ENCODE measurements at regions not wholly inside any gene's neighbourhood (a gene's known extent, or its start where the extent isn't known, plus 50 kb on each side); places are given as distances from the start of the nearest gene placed in this dataset.

DNA sequence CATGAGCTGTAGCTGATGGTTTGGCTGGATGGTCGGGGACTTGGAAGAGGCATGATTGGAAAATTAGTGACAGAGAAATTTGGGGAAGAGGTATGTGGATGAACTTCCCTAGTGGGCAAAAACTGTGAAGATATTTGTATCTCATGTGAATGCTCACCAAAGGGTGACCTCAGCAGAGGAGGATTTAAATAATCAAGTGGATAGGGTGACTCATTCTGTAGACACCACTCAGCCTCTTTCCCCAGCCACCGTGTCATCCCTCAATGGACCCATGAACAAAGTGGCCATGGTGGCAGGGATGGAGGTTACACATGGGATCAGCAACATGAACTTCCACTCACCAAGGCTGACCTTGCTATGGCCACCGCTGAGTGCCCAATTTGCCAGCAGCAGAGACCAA lies 60.8 kb upstream of the KRAS start:
- no peak for TF ChIP-seq POLR2A (IDR thresholded peaks at IDR 0.05; ENCODE audit: low read depth, low read length)
- TF ChIP-seq POLR2AphosphoS5 (IDR thresholded peaks at IDR 0.05; ENCODE audit: low read depth, low read length), result no peak
- TF ChIP-seq TAF1 (IDR thresholded peaks at IDR 0.05; ENCODE audit: low read depth, low read length), result no peak
- no peak for TF ChIP-seq SPI1 (IDR thresholded peaks at IDR 0.05; ENCODE audit: low read depth, low read length)
- no peak for TF ChIP-seq PAX5 (IDR thresholded peaks at IDR 0.05; ENCODE audit: insufficient read depth, low read length, severe bottlenecking)
- TF ChIP-seq POU2F2 (IDR thresholded peaks at IDR 0.05; ENCODE audit: low read depth, low read length), result no peak

All from GM12891 (cell line).